Loucy (cell line): ENCODE measurements at regions not wholly inside any gene's neighbourhood (a gene's known extent, or its start where the extent isn't known, plus 50 kb on each side); places are given as distances from the start of the nearest gene placed in this dataset.

Experiments used
- H2AFZ ChIP-seq: fragments of 200-600 bp; sonication (generic); 2 replicates; pipeline ENCODE4 v1.6.0; 2016; ENCODE audit warnings: antibody characterized with exemption, mild to moderate bottlenecking, low read length, moderate library complexity
- H3F3A ChIP-seq: fragments of 200-600 bp; 2 replicates; pipeline ENCODE4 v1.6.0; 2016; ENCODE audit warnings: antibody characterized with exemption, low read depth, mild to moderate bottlenecking
- H3K27me3 ChIP-seq: fragments of 200-600 bp; sonication (generic); 2 replicates; pipeline ENCODE4 v1.6.1; 2014; ENCODE audit warnings: low read length, mild to moderate bottlenecking; ENCODE audit not compliant: insufficient read depth, poor library complexity, severe bottlenecking
- H3K36me3 ChIP-seq: fragments of 200-600 bp; sonication (generic); 2 replicates; pipeline ENCODE4 v1.6.1; 2016; ENCODE audit warnings: low read length; ENCODE audit not compliant: insufficient read depth
- H3K4me1 ChIP-seq: fragments of 200-600 bp; sonication (generic); 2 replicates; pipeline ENCODE4 v1.5.1; 2014; ENCODE audit warnings: low read length, mild to moderate bottlenecking; ENCODE audit not compliant: insufficient read depth, poor library complexity, severe bottlenecking
- H3K4me2 ChIP-seq: fragments of 200-600 bp; sonication (generic); 2 replicates; pipeline ENCODE4 v1.6.0; 2014; ENCODE audit warnings: antibody characterized with exemption, low read length, low read depth, mild to moderate bottlenecking; ENCODE audit not compliant: poor library complexity, severe bottlenecking
- H3K4me3 ChIP-seq: fragments of 200-600 bp; sonication (generic); 2 replicates; pipeline ENCODE4 v1.5.1; 2014; ENCODE audit warnings: low read length, mild to moderate bottlenecking, mixed read lengths; ENCODE audit not compliant: poor library complexity, severe bottlenecking
- H3K79me2 ChIP-seq: fragments of 200-600 bp; sonication (generic); 2 replicates; pipeline ENCODE4 v1.6.1; 2014; ENCODE audit warnings: low read length; ENCODE audit not compliant: insufficient read depth
- H3K9ac ChIP-seq: fragments of 200-600 bp; sonication (generic); 2 replicates; pipeline ENCODE4 v1.6.0; 2014; ENCODE audit warnings: mild to moderate bottlenecking, low read depth, low read length, moderate library complexity; ENCODE audit not compliant: poor library complexity, severe bottlenecking
- H3K9me2 ChIP-seq: fragments of 200-600 bp; sonication (generic); replicated peaks from 2 replicates; pipeline ENCODE4 v1.6.1; 2016; ENCODE audit warnings: low read depth, low read length, mixed read lengths
- H3K9me3 ChIP-seq: fragments of 200-600 bp; sonication (generic); 2 replicates; pipeline ENCODE4 v1.6.1; 2014; ENCODE audit warnings: mild to moderate bottlenecking, antibody characterized with exemption, low read length, low read depth; ENCODE audit not compliant: insufficient read depth
- H4K20me1 ChIP-seq: fragments of 200-600 bp; sonication (generic); 2 replicates; pipeline ENCODE4 v1.6.0; 2014; ENCODE audit warnings: antibody characterized with exemption, low read length, mild to moderate bottlenecking; ENCODE audit not compliant: insufficient read depth, poor library complexity, severe bottlenecking
- EZH2phosphoT487 ChIP-seq: fragments of 200-600 bp; IDR thresholded peaks from 2 replicates; pipeline ENCODE4 v1.6.1; 2018; ENCODE audit warnings: antibody characterized with exemption, mild to moderate bottlenecking, moderate library complexity, borderline replicate concordance
- TF ChIP-seq, protein P1 (sequence below): fragments of 200-600 bp; sonication (generic); conservative IDR thresholded peaks from 2 replicates; pipeline ENCODE4 v1.5.1; 2014; ENCODE audit warnings: mild to moderate bottlenecking, antibody characterized with exemption, low read length

- no peaks in the 10 kb centered on the region for H3K36me3 ChIP-seq
- H3K79me2 ChIP-seq = no peaks in the 10 kb centered on the region
- no peak for TF ChIP-seq EZH2phosphoT487
- TF ChIP-seq, protein P1, sequence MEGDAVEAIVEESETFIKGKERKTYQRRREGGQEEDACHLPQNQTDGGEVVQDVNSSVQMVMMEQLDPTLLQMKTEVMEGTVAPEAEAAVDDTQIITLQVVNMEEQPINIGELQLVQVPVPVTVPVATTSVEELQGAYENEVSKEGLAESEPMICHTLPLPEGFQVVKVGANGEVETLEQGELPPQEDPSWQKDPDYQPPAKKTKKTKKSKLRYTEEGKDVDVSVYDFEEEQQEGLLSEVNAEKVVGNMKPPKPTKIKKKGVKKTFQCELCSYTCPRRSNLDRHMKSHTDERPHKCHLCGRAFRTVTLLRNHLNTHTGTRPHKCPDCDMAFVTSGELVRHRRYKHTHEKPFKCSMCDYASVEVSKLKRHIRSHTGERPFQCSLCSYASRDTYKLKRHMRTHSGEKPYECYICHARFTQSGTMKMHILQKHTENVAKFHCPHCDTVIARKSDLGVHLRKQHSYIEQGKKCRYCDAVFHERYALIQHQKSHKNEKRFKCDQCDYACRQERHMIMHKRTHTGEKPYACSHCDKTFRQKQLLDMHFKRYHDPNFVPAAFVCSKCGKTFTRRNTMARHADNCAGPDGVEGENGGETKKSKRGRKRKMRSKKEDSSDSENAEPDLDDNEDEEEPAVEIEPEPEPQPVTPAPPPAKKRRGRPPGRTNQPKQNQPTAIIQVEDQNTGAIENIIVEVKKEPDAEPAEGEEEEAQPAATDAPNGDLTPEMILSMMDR = no peak
- H3K4me3 ChIP-seq = no peak overlapping the region
- no peaks in the 10 kb centered on the region for H3F3A ChIP-seq
- H2AFZ ChIP-seq = no peak overlapping the region
- H3K9me2 ChIP-seq = no peaks in the 10 kb centered on the region
- H3K27me3 ChIP-seq = no peaks in the 10 kb centered on the region
- H3K4me2 ChIP-seq = no peak overlapping the region
- no peaks in the 10 kb centered on the region for H3K4me1 ChIP-seq
- no peaks in the 10 kb centered on the region for H3K9me3 ChIP-seq
- no peaks in the 10 kb centered on the region for H4K20me1 ChIP-seq
- no peak overlapping the region for H3K9ac ChIP-seq
These were observed 399.4 kb upstream of the ATP11B start for GRCh38 chr3:182393830-182394367.

GRCh38 chr3:182397164-182397563 is 396.1 kb upstream of the ATP11B start:
- Histone ChIP-seq H3K36me3 (no peaks in the 10 kb centered on the region), H3F3A (no peaks in the 10 kb centered on the region), H3K79me2 (no peaks in the 10 kb centered on the region), H4K20me1 (no peaks in the 10 kb centered on the region), H3K9me2 (no peaks in the 10 kb centered on the region), H3K9me3 (no peaks in the 10 kb centered on the region), H3K4me1 (no peaks in the 10 kb centered on the region), H3K4me2 (no peak overlapping the region), H3K4me3 (no peak overlapping the region), H3K27me3 (no peaks in the 10 kb centered on the region), H3K9ac (no peak overlapping the region), H2AFZ (no peak overlapping the region)
- TF ChIP-seq EZH2phosphoT487 = no peak
- TF ChIP-seq, protein P1 = no peak

DNA sequence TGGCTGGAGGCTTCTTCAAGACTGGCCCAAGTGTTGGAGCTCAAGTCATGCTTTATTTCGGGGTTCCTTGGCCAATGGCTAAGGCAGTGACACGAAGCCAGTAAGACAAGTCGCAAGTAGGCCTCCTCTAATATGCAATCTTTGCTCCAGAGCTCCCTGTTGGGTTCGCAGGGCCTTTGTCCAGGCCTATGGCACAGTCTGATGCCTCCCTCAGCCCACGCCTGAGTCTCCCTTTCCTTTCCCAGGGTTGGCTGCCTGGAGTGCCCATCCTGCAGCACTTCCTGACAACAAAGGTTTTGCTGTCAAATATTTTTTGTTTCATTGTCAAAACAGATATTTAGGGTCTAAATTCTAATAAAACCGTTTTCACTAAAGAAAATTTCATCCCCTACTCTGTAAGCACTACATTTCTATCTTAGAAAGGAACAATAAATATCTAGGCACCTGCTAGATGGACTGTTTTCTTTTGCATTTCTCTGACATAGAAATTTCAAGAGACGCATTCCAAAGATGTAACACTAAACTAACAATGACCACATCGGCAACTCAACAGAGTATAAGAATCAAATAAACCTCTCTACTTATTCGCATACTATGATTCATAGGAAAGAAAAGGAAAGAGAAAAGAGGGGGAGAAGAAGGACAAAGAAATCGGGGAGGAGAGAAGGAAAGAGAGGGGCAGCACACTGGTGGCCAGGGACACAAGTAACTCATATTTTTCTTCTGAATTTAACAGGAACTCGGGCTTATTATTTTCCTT is 393.1 kb upstream of the ATP11B start:
- TF ChIP-seq EZH2phosphoT487 = no peak
- TF ChIP-seq, protein P1 = no peak
- Histone ChIP-seq H3K9me3 (no peaks in the 10 kb centered on the region), H3K79me2 (no peaks in the 10 kb centered on the region), H4K20me1 (no peaks in the 10 kb centered on the region), H3K9me2 (no peaks in the 10 kb centered on the region), H3K36me3 (no peaks in the 10 kb centered on the region), H3K4me1 (no peaks in the 10 kb centered on the region), H3K4me2 (no peak overlapping the region), H3K27me3 (no peaks in the 10 kb centered on the region), H3F3A (no peaks in the 10 kb centered on the region), H3K4me3 (no peak overlapping the region), H2AFZ (no peak overlapping the region), H3K9ac (no peak overlapping the region)
